ENCODE measurements at regions not wholly inside any gene's neighbourhood (a gene's known extent, or its start where the extent isn't known, plus 50 kb on each side); places are given as distances from the start of the nearest gene placed in this dataset.

- TF ChIP-seq CTCF (IDR thresholded peaks at IDR 0.05): no peak
- no peak for TF ChIP-seq POLR2AphosphoS5 (IDR thresholded peaks at IDR 0.05)
- TF ChIP-seq EP300 (IDR thresholded peaks at IDR 0.05): no peak
Observed at GRCh38 chr4:33349376-33349775, 2629.2 kb downstream of the PCDH7 start.

All from stomach (tissue), 4 donors.